Thoracic aorta (tissue), 2 donors: ENCODE measurements at regions not wholly inside any gene's neighbourhood (a gene's known extent, or its start where the extent isn't known, plus 50 kb on each side); places are given as distances from the start of the nearest gene placed in this dataset.

Experiments used
- ATAC-seq: fragments of 150-250 bp; one replicate; pipeline ENCODE4 v1.8.0; 2017; ENCODE audit warnings: low read depth; ENCODE audit not compliant: insufficient number of reproducible peaks, low FRiP score
- DNase-seq: peaks from one replicate; pipeline ENCODE4 v3.0.0-alpha.2; 2020; ENCODE audit warnings: low spot score
- H3K27ac ChIP-seq, 2 donors: fragments of 200-600 bp; sonication (generic); 1 replicate in 1 of 2; 2 replicates in 1 of 2; pipeline ENCODE4 v1.5.1; 2016; ENCODE audit warnings: mild to moderate bottlenecking in 2 of 2, moderate library complexity in 2 of 2
- H3K27me3 ChIP-seq: fragments of 200-600 bp; sonication (generic); replicated peaks from 2 replicates; pipeline ENCODE4 v1.6.0; 2016; ENCODE audit warnings: mild to moderate bottlenecking; ENCODE audit not compliant: insufficient read depth
- H3K36me3 ChIP-seq: fragments of 200-600 bp; sonication (generic); one replicate; pipeline ENCODE4 v1.5.1; 2016
- H3K4me1 ChIP-seq, 2 donors: fragments of 200-600 bp; sonication (generic); 1 replicate in 1 of 2; 2 replicates in 1 of 2; pipeline versions ENCODE4 v1.5.1 to v1.6.0; 2016; ENCODE audit warnings: low read depth in 2 of 2, mild to moderate bottlenecking in 1 of 2; ENCODE audit not compliant: control insufficient read depth in 1 of 2
- H3K4me3 ChIP-seq: fragments of 200-600 bp; sonication (generic); 2 replicates; pipeline ENCODE4 v1.5.1; 2016; ENCODE audit warnings: mild to moderate bottlenecking
- H3K9me3 ChIP-seq: fragments of 200-600 bp; sonication (generic); 2 replicates; pipeline ENCODE4 v1.5.1; 2016
- CTCF ChIP-seq: fragments of 200-600 bp; sonication (generic); IDR thresholded peaks from one replicate; pipeline ENCODE4 v1.5.1; 2019; ENCODE audit warnings: antibody characterized with exemption

GRCh38 chr2:155215037-155215707 is 516.7 kb downstream of the KCNJ3 start:
- H3K4me1 ChIP-seq = no peaks in the 10 kb centered on the region
- no peak for TF ChIP-seq CTCF
- DNase-seq (no peak), ATAC-seq (no peak)
- no peaks in the 10 kb centered on the region for H3K9me3 ChIP-seq
- no peak overlapping the region for H3K4me3 ChIP-seq
- no peaks in the 10 kb centered on the region for H3K27me3 ChIP-seq
- no peaks in the 10 kb centered on the region for H3K36me3 ChIP-seq
- H3K27ac ChIP-seq = no peak overlapping the region

- no peak for TF ChIP-seq CTCF
Measured at GRCh38 chr2:155209696-155210450, 511.4 kb downstream of the KCNJ3 start.

DNA sequence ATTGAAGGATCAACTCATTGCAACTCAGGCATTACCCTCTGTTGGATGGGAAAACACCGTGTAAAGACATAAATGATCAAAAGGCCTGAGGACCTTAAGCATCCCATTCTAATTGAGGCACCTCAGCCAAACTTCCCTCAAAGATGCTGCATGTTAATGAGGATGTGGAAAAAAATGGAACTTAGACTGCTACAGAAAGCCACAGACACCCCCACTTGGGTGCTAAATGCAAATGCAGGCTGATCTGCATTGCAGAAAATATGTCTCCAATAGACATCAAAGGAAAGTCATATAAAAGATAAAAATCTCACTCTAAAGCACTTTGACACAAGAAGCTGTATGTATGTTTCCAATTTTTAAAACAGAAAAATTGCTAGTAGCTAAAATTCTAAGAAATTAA is 504.7 kb downstream of the KCNJ3 start:
- H3K27me3 ChIP-seq = no peaks in the 10 kb centered on the region
- no peaks in the 10 kb centered on the region for H3K36me3 ChIP-seq
- no peak overlapping the region for H3K27ac ChIP-seq
- no peak for TF ChIP-seq CTCF
- ATAC-seq = no peak
- no peak for DNase-seq
- no peaks in the 10 kb centered on the region for H3K4me1 ChIP-seq
- no peak overlapping the region for H3K4me3 ChIP-seq
- no peaks in the 10 kb centered on the region for H3K9me3 ChIP-seq

More at GRCh38 chr2:155209696-155210450, 511.4 kb downstream of the KCNJ3 start:
- H3K9me3 ChIP-seq = no peaks in the 10 kb centered on the region
- ATAC-seq (no peak), DNase-seq (no peak)
- H3K27ac ChIP-seq = no peak overlapping the region
- H3K27me3 ChIP-seq = no peaks in the 10 kb centered on the region
- no peaks in the 10 kb centered on the region for H3K36me3 ChIP-seq
- no peaks in the 10 kb centered on the region for H3K4me1 ChIP-seq
- H3K4me3 ChIP-seq = no peak overlapping the region

DNA sequence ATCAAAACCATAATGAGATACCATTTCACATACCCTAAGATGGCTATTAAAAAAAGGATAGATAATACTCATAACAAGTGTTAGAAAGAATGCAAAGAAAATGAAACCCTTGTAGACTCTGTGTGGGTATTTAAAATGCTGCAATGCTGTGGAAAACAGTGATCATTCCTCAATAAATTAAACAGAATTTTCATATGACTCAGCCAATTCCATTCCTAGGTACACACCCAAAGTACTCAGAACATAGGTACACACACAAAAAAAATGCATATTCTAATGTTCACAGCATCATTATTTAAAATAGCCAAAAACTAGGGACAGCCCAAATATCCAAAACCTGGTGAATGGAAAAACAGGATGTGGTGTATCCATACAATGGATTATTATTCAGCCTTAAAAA is 502.3 kb downstream of the KCNJ3 start:
- TF ChIP-seq CTCF = no peak
- peaks cover 0 to 4% of the 10 kb centered on the region in 2 donors for H3K4me1 ChIP-seq
- ATAC-seq (no peak), DNase-seq (no peak)
- H3K27ac ChIP-seq = no peak overlapping the region
- no peaks in the 10 kb centered on the region for H3K9me3 ChIP-seq
- no peaks in the 10 kb centered on the region for H3K36me3 ChIP-seq
- no peak overlapping the region for H3K4me3 ChIP-seq
- no peaks in the 10 kb centered on the region for H3K27me3 ChIP-seq

DNA sequence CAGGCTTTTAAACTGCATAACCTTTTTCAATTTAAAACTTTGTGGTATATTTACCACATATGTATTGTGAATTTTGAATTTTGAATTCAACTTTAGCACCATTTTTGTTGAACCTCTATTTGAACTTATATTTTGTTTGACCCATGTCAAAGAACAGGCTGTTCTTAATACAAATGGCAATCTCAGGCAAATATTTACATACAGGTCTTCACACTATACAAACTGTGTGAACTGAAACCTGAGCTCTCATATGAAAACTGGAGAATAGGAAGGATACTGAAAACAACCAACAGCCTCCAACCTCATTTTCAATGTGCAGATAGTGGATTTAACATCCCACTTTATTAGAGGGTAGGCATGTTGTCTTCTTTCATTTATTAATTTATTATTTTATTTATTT is 491.8 kb downstream of the KCNJ3 start:
- H3K27me3 ChIP-seq = no peaks in the 10 kb centered on the region
- H3K36me3 ChIP-seq = no peaks in the 10 kb centered on the region
- TF ChIP-seq CTCF = no peak
- ATAC-seq = no peak
- no peaks in the 10 kb centered on the region for H3K9me3 ChIP-seq
- H3K4me1 ChIP-seq = no peaks in the 10 kb centered on the region
- no peak overlapping the region for H3K27ac ChIP-seq
- no peak for DNase-seq
- no peak overlapping the region for H3K4me3 ChIP-seq
